ENCODE measurements at regions not wholly inside any gene's neighbourhood (a gene's known extent, or its start where the extent isn't known, plus 50 kb on each side); places are given as distances from the start of the nearest gene placed in this dataset.

- no peak for TF ChIP-seq CTCF (conservative IDR thresholded peaks at IDR 0.05)
- TF ChIP-seq ZFX (IDR thresholded peaks at IDR 0.05) = no peak
Measured at GRCh38 chr5:52577546-52577945, 210.2 kb upstream of the ITGA1 start.

Measured in C4-2B (cell line).